Ishikawa (cell line): ENCODE measurements at regions not wholly inside any gene's neighbourhood (a gene's known extent, or its start where the extent isn't known, plus 50 kb on each side); places are given as distances from the start of the nearest gene placed in this dataset.

Experiments
- CEBPB ChIP-seq: IDR thresholded peaks from 2 replicates; pipeline ENCODE4 v1.6.1; 2012
- CREB1 ChIP-seq: IDR thresholded peaks from 2 replicates; pipeline ENCODE4 v1.6.1; 2012; ENCODE audit warnings: low read depth
- EGR1 ChIP-seq: IDR thresholded peaks from 2 replicates; pipeline ENCODE4 v1.6.1; 2012
- EP300 ChIP-seq: IDR thresholded peaks from 2 replicates; pipeline ENCODE4 v1.6.1; 2012; ENCODE audit warnings: borderline replicate concordance
- FOXM1 ChIP-seq: IDR thresholded peaks from 2 replicates; pipeline ENCODE4 v1.6.1; 2012; ENCODE audit warnings: low read depth, borderline replicate concordance
- NFIC ChIP-seq: IDR thresholded peaks from 2 replicates; pipeline ENCODE4 v1.6.1; 2012
- RAD21 ChIP-seq: IDR thresholded peaks from 2 replicates; pipeline ENCODE4 v1.6.1; 2012; ENCODE audit warnings: low read depth
- TAF1 ChIP-seq: IDR thresholded peaks from 2 replicates; pipeline ENCODE4 v1.6.1; 2012; ENCODE audit warnings: low read depth, mild to moderate bottlenecking
- TCF12 ChIP-seq: IDR thresholded peaks from 2 replicates; pipeline ENCODE4 v1.6.1; 2012; ENCODE audit warnings: low read depth
- TEAD4 ChIP-seq: IDR thresholded peaks from 2 replicates; pipeline ENCODE4 v1.6.1; 2012
- YY1 ChIP-seq: IDR thresholded peaks from 2 replicates; pipeline ENCODE4 v1.6.1; 2012; ENCODE audit warnings: low read depth
- ZBTB7A ChIP-seq: IDR thresholded peaks from 2 replicates; pipeline ENCODE4 v1.6.1; 2012; ENCODE audit warnings: low read depth
- TF ChIP-seq, protein P1 (sequence below): IDR thresholded peaks from 2 replicates; pipeline ENCODE4 v1.6.1; 2012; ENCODE audit warnings: low read depth, mild to moderate bottlenecking
- TF ChIP-seq, protein P2 (sequence below): IDR thresholded peaks from 2 replicates; pipeline ENCODE4 v1.6.1; 2012
- TF ChIP-seq, protein P3 (sequence below): IDR thresholded peaks from 2 replicates; pipeline ENCODE4 v1.6.1; 2012

DNA sequence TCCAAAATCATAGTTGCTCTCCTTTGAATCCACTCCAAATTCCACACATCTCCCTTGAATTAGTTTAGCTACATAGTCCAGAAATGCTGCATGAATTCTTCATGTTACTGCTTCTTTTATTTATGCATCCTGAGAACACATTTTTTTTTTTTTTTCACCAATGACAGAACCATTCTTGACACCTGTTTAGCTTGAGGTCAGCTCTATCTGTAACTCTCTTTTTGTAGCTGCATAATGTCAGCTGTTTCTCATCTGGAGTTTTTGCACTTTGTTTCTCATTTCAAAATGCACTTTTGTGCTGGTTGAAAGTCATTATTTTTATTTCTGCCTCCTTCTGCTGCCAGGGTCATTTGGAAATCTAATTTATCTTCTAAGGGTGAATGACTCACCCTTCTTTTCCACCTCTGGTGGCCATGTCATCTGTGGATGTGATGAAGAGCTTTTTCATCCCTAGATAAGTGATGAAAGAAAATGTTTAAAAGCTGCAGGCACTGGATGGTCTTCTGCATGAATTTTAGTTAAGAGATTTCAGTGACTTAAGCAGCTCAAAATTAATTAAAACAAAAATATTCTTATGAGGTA lies 93.7 kb downstream of the JRKL start:
- TF ChIP-seq YY1 = no peak
- TF ChIP-seq ZBTB7A = no peak

DNA sequence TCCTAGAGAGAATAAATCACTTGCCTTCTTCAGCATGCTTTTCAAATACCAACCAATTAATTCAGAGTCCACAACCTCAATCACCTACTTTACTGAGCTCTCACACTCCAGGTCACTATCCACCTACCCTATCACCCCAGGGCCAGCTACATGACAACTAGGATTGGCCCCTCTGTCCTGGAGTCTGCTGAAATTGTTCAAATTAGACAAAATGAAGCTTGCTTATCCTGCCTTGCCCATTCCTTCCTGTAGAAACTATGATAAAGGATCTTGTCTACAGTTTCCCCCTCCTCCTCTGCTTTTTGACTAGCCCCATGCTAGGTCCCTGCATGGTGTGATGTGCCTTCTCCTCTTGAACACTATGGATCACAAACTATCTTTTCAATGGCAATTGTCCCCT lies 94.5 kb downstream of the JRKL start:
- TF ChIP-seq TAF1 (no peak), EP300 (no peak), YY1 (no peak), TCF12 (no peak), ZBTB7A (no peak), CEBPB (no peak), NFIC (no peak), FOXM1 (no peak), CREB1 (no peak), EGR1 (no peak), RAD21 (no peak), TEAD4 (no peak)
- TF ChIP-seq, protein P1, sequence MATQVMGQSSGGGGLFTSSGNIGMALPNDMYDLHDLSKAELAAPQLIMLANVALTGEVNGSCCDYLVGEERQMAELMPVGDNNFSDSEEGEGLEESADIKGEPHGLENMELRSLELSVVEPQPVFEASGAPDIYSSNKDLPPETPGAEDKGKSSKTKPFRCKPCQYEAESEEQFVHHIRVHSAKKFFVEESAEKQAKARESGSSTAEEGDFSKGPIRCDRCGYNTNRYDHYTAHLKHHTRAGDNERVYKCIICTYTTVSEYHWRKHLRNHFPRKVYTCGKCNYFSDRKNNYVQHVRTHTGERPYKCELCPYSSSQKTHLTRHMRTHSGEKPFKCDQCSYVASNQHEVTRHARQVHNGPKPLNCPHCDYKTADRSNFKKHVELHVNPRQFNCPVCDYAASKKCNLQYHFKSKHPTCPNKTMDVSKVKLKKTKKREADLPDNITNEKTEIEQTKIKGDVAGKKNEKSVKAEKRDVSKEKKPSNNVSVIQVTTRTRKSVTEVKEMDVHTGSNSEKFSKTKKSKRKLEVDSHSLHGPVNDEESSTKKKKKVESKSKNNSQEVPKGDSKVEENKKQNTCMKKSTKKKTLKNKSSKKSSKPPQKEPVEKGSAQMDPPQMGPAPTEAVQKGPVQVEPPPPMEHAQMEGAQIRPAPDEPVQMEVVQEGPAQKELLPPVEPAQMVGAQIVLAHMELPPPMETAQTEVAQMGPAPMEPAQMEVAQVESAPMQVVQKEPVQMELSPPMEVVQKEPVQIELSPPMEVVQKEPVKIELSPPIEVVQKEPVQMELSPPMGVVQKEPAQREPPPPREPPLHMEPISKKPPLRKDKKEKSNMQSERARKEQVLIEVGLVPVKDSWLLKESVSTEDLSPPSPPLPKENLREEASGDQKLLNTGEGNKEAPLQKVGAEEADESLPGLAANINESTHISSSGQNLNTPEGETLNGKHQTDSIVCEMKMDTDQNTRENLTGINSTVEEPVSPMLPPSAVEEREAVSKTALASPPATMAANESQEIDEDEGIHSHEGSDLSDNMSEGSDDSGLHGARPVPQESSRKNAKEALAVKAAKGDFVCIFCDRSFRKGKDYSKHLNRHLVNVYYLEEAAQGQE = no peak
- TF ChIP-seq, protein P2, sequence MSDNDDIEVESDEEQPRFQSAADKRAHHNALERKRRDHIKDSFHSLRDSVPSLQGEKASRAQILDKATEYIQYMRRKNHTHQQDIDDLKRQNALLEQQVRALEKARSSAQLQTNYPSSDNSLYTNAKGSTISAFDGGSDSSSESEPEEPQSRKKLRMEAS = no peak
- TF ChIP-seq, protein P3, sequence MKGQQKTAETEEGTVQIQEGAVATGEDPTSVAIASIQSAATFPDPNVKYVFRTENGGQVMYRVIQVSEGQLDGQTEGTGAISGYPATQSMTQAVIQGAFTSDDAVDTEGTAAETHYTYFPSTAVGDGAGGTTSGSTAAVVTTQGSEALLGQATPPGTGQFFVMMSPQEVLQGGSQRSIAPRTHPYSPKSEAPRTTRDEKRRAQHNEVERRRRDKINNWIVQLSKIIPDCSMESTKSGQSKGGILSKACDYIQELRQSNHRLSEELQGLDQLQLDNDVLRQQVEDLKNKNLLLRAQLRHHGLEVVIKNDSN = no peak

DNA sequence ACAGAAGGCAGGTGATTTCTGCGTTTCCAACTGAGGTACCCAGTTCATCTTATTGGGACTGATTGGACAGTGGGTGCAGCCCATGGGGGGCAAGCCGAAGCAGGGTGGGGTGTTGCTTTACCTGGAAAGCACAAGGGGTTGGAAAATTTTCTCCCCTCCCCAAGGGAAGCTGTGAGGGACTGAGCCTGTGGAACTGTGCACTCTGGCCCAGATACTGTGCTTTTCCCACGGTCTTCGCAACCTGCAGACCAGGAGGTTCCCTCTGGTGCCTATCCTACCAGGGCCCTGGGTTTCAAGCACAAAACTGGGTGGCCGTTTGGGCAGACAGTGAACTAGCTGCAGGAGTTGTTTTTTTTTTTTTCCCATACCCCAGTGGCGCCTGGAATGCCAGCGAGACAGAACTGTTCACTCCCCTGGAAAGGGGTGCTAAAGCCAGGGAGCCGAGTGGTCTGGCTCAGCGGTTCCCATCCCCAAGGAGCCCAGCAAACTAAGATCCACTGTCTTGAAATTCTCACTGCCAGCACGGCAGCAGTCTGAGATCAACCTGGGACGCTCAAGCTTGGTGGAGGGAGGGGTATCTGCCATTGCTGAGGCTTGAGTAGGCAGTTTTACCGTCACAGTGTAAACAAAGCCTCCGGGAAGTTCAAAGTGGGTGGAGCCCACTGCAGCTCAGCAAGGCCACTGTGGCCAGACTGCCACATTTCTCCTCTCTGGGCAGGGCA lies 97.2 kb downstream of the JRKL start:
- TF ChIP-seq EP300 = no peak
- TF ChIP-seq ZBTB7A = no peak
- TF ChIP-seq, protein P1 = no peak
- TF ChIP-seq FOXM1 = no peak
- TF ChIP-seq EGR1 = no peak
- no peak for TF ChIP-seq RAD21
- no peak for TF ChIP-seq TEAD4
- TF ChIP-seq, protein P3 = no peak

DNA sequence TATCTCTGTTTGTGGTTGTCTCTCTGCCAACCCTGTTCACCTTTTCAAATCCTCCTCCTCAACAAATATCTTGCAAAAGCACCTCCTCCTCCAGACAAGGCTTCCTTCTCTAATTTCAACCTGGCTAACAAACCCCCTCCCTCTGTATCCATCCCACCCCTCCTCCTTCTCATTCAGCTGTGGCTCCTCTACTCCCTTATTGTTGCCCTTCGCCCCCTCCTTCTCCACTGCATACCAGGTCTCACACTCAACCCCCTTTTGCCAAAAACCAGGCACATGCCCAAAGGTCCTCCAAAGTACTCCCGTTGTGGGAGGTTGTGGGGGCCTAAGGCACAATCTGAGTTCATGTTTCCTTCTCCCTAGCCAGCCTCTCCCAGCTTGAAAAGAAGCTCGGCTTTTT lies 110.6 kb downstream of the JRKL start:
- TF ChIP-seq TAF1 = no peak
- no peak for TF ChIP-seq FOXM1
- TF ChIP-seq YY1 = no peak
- no peak for TF ChIP-seq ZBTB7A
- TF ChIP-seq, protein P2 = no peak
- no peak for TF ChIP-seq TEAD4
- TF ChIP-seq TCF12 = no peak
- TF ChIP-seq EP300 = no peak
- TF ChIP-seq, protein P1 = no peak
- no peak for TF ChIP-seq NFIC
- TF ChIP-seq, protein P3 = no peak
- no peak for TF ChIP-seq CEBPB
